Liver (tissue), 3 donors: ENCODE measurements at regions not wholly inside any gene's neighbourhood (a gene's known extent, or its start where the extent isn't known, plus 50 kb on each side); places are given as distances from the start of the nearest gene placed in this dataset.

Source experiments
- GABPA ChIP-seq, 2 donors: IDR thresholded peaks in 1 of 2; conservative IDR thresholded peaks in 1 of 2; 2 replicates each; pipeline ENCODE4 v1.6.1; 2016; ENCODE audit warnings: antibody characterized with exemption in 2 of 2, mild to moderate bottlenecking in 1 of 2, moderate library complexity in 1 of 2
- TF ChIP-seq, protein P1 (sequence below): fragments of 150-350 bp; IDR thresholded peaks from 2 replicates; pipeline ENCODE4 v1.5.1; 2017; ENCODE audit warnings: improper control_type of control experiment, low read depth, low read length; ENCODE audit not compliant: missing input control
- TF ChIP-seq, protein P2 (sequence below): IDR thresholded peaks from 2 replicates; pipeline ENCODE4 v1.6.1; 2016; ENCODE audit warnings: antibody characterized with exemption
- donor health status: healthy.
- donor health status: healthy.

DNA sequence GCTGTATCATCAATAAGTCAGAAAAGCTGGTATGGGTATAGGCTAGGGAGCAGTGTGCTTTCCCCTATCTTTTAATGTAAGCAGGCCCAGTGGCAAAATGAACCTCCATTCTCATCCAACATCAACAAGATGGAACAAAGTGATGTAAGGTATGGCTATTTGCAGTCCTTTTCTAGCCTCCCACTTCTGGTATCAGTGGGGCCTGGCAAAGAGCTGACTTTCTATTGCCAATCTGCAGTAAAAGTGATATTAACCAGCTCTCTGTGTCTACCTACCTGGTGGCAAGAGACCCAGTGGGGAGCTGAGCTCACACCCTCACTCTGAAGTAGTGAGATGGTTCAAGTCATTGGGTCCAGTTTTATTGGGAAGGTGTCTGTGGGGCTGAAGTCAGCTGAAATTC is 1492.6 kb downstream of the CDH11 start:
- TF ChIP-seq GABPA (IDR thresholded peaks at IDR 0.05 in 1 of 2, conservative IDR thresholded peaks at IDR 0.05 in 1 of 2) = no peak
- TF ChIP-seq, protein P1, sequence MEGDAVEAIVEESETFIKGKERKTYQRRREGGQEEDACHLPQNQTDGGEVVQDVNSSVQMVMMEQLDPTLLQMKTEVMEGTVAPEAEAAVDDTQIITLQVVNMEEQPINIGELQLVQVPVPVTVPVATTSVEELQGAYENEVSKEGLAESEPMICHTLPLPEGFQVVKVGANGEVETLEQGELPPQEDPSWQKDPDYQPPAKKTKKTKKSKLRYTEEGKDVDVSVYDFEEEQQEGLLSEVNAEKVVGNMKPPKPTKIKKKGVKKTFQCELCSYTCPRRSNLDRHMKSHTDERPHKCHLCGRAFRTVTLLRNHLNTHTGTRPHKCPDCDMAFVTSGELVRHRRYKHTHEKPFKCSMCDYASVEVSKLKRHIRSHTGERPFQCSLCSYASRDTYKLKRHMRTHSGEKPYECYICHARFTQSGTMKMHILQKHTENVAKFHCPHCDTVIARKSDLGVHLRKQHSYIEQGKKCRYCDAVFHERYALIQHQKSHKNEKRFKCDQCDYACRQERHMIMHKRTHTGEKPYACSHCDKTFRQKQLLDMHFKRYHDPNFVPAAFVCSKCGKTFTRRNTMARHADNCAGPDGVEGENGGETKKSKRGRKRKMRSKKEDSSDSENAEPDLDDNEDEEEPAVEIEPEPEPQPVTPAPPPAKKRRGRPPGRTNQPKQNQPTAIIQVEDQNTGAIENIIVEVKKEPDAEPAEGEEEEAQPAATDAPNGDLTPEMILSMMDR = no peak
- TF ChIP-seq, protein P2, sequence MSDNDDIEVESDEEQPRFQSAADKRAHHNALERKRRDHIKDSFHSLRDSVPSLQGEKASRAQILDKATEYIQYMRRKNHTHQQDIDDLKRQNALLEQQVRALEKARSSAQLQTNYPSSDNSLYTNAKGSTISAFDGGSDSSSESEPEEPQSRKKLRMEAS = no peak
